DMS153 (cell line): ENCODE measurements at regions not wholly inside any gene's neighbourhood (a gene's known extent, or its start where the extent isn't known, plus 50 kb on each side); places are given as distances from the start of the nearest gene placed in this dataset.
A peak's percentile ranks its signal among the peaks of the same experiment; 100 is the strongest.
"Not testable (repeated sequence)": the region's sequence is repeated elsewhere in the genome, so short reads cannot be mapped to it uniquely, and the experiment has no call there.

Experiments
- DNase-seq: peaks from one replicate; lab custom pipeline; 2025; lab: John Stamatoyannopoulos, UW

- DNase-seq = no peak
Measured at GRCh38 chr2:105537466-105537865, 138.6 kb upstream of the FHL2 start.

GRCh38 chr2:105536175-105536574 lies 137.3 kb upstream of the FHL2 start:
- no peak for DNase-seq

- DNase-seq = not testable (repeated sequence)
Measured at GRCh38 chr2:105529258-105529657, 130.4 kb upstream of the FHL2 start.

GRCh38 chr2:105526000-105526925 lies 127.4 kb upstream of the FHL2 start:
- no peak for DNase-seq

- no peak for DNase-seq
Measured at GRCh38 chr2:105525201-105525600, 126.3 kb upstream of the FHL2 start.

GRCh38 chr2:105522645-105523044 lies 123.8 kb upstream of the FHL2 start:
- no peak for DNase-seq

- no peak for DNase-seq
Measured at GRCh38 chr2:105521616-105522015, 122.8 kb upstream of the FHL2 start.

- DNase-seq = no peak
Measured at GRCh38 chr2:105521176-105521575, 122.3 kb upstream of the FHL2 start.

GRCh38 chr2:105519516-105519915 lies 120.7 kb upstream of the FHL2 start:
- DNase-seq = no peak

- DNase-seq = no peak
Measured at GRCh38 chr2:105518897-105519296, 120.0 kb upstream of the FHL2 start.

GRCh38 chr2:105517814-105518705 lies 119.2 kb upstream of the FHL2 start:
- no peak for DNase-seq

GRCh38 chr2:105515581-105516415 lies 116.9 kb upstream of the FHL2 start:
- peak; percentile 59 for DNase-seq

GRCh38 chr2:105514576-105514975 lies 115.7 kb upstream of the FHL2 start:
- DNase-seq = no peak

GRCh38 chr2:105510761-105511528 lies 112.1 kb upstream of the FHL2 start:
- no peak for DNase-seq

GRCh38 chr2:105509269-105510086 lies 110.6 kb upstream of the FHL2 start:
- no peak for DNase-seq

- DNase-seq = not testable (repeated sequence)
Measured at GRCh38 chr2:105506860-105507259, 108.0 kb upstream of the FHL2 start.

- DNase-seq = no peak
Measured at GRCh38 chr2:105504459-105504858, 105.6 kb upstream of the FHL2 start.

GRCh38 chr2:105502625-105503334 lies 103.9 kb upstream of the FHL2 start:
- no peak for DNase-seq

- no peak for DNase-seq
Measured at GRCh38 chr2:105498281-105498846, 99.5 kb upstream of the FHL2 start.
